Dermis blood vessel endothelial cell (primary cell): ENCODE measurements at regions not wholly inside any gene's neighbourhood (a gene's known extent, or its start where the extent isn't known, plus 50 kb on each side); places are given as distances from the start of the nearest gene placed in this dataset.
"Not testable (repeated sequence)": the region's sequence is repeated elsewhere in the genome, so short reads cannot be mapped to it uniquely, and the experiment has no call there.

Experiments used
- DNase-seq: peaks from one replicate; pipeline ENCODE4 v3.0.0; 2010

GRCh38 chr18:70645971-70646370 lies 357.1 kb downstream of the SOCS6 start:
- no peak for DNase-seq

GRCh38 chr18:70643812-70644211 lies 355.0 kb downstream of the SOCS6 start:
- no peak for DNase-seq

- DNase-seq, result no peak
These were observed 352.4 kb downstream of the SOCS6 start for GRCh38 chr18:70641156-70641775.

- no peak for DNase-seq
These were observed 351.6 kb downstream of the SOCS6 start for GRCh38 chr18:70640336-70640887.

GRCh38 chr18:70636991-70637390 lies 348.1 kb downstream of the SOCS6 start:
- DNase-seq, result no peak

- DNase-seq, result no peak
These were observed 345.8 kb downstream of the SOCS6 start for GRCh38 chr18:70634576-70635147.

- no peak for DNase-seq
These were observed 338.4 kb downstream of the SOCS6 start for GRCh38 chr18:70627182-70627802.

GRCh38 chr18:70622622-70623419 lies 334.0 kb downstream of the SOCS6 start:
- no peak for DNase-seq

GRCh38 chr18:70621710-70622109 lies 332.9 kb downstream of the SOCS6 start:
- no peak for DNase-seq

- DNase-seq, result no peak
These were observed 332.2 kb downstream of the SOCS6 start for GRCh38 chr18:70620837-70621612.

- no peak for DNase-seq
These were observed 328.3 kb downstream of the SOCS6 start for GRCh38 chr18:70617020-70617763.

GRCh38 chr18:70600225-70600925 lies 311.5 kb downstream of the SOCS6 start:
- DNase-seq, result no peak

GRCh38 chr18:70598406-70598805 lies 309.6 kb downstream of the SOCS6 start:
- no peak for DNase-seq

GRCh38 chr18:70582981-70583380 lies 294.1 kb downstream of the SOCS6 start:
- DNase-seq, result no peak

GRCh38 chr18:70578480-70578879 lies 289.6 kb downstream of the SOCS6 start:
- DNase-seq, result no peak

GRCh38 chr18:70577023-70577420 lies 288.2 kb downstream of the SOCS6 start:
- DNase-seq, result no peak

GRCh38 chr18:70576276-70577022 lies 287.6 kb downstream of the SOCS6 start:
- DNase-seq, result no peak

- not testable (repeated sequence) for DNase-seq
These were observed 286.1 kb downstream of the SOCS6 start for GRCh38 chr18:70574951-70575350.

- DNase-seq, result not testable (repeated sequence)
These were observed 280.8 kb downstream of the SOCS6 start for GRCh38 chr18:70569647-70570046.

- no peak for DNase-seq
These were observed 270.6 kb downstream of the SOCS6 start for GRCh38 chr18:70559446-70559845.
